MM.1S (cell line): ENCODE measurements at regions not wholly inside any gene's neighbourhood (a gene's known extent, or its start where the extent isn't known, plus 50 kb on each side); places are given as distances from the start of the nearest gene placed in this dataset.

ENCODE experiments used
- EZH2 ChIP-seq: fragments of 300-600 bp; sonication (generic); optimal IDR thresholded peaks from 2 replicates; pipeline ENCODE3; 2017; ENCODE audit warnings: low read depth, mild to moderate bottlenecking, antibody characterized with exemption, low read length, mixed read lengths
- EZH2phosphoT487 ChIP-seq: fragments of 300-600 bp; sonication (generic); IDR thresholded peaks from 2 replicates; pipeline ENCODE4 v1.6.1; 2018; ENCODE audit warnings: antibody characterized with exemption, low read length
- TF ChIP-seq, protein P1 (sequence below): fragments of 300-600 bp; sonication (generic); IDR thresholded peaks from 2 replicates; pipeline ENCODE4 v1.5.1; 2016; ENCODE audit warnings: antibody characterized with exemption, low read length, mixed read lengths

GRCh38 chr1:4353090-4353856, 301.1 kb upstream of the AJAP1 start:
- TF ChIP-seq, protein P1, sequence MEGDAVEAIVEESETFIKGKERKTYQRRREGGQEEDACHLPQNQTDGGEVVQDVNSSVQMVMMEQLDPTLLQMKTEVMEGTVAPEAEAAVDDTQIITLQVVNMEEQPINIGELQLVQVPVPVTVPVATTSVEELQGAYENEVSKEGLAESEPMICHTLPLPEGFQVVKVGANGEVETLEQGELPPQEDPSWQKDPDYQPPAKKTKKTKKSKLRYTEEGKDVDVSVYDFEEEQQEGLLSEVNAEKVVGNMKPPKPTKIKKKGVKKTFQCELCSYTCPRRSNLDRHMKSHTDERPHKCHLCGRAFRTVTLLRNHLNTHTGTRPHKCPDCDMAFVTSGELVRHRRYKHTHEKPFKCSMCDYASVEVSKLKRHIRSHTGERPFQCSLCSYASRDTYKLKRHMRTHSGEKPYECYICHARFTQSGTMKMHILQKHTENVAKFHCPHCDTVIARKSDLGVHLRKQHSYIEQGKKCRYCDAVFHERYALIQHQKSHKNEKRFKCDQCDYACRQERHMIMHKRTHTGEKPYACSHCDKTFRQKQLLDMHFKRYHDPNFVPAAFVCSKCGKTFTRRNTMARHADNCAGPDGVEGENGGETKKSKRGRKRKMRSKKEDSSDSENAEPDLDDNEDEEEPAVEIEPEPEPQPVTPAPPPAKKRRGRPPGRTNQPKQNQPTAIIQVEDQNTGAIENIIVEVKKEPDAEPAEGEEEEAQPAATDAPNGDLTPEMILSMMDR: no peak
- no peak for TF ChIP-seq EZH2
- TF ChIP-seq EZH2phosphoT487: no peak
